C4-2B (cell line): ENCODE measurements at regions not wholly inside any gene's neighbourhood (a gene's known extent, or its start where the extent isn't known, plus 50 kb on each side); places are given as distances from the start of the nearest gene placed in this dataset.

Experiments used
- ZFX ChIP-seq: fragments of 450-650 bp; IDR thresholded peaks from 2 replicates; pipeline ENCODE4 v1.6.1; 2017
- TF ChIP-seq, protein P1 (sequence below): fragments of 450-650 bp; conservative IDR thresholded peaks from 2 replicates; pipeline ENCODE4 v1.5.1; 2017; ENCODE audit warnings: mild to moderate bottlenecking

DNA sequence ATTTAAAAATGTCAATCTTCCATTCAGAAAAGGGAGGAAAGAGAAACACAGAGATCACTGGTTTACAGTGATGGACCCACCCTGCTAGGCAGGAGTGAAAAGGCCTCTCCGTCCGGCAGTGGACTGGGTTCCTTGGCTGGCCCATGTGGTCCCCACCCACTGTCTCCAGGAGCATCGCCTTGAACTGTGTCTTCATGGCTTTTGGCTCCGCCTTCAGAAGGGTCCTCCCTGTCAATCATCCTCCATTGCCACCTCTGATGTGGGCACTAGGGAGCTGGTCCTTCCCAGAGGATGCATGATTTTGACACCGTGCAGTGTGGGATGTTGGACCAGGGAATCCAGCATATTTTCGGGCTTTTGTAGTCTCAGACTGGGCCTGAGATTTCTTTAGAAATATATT lies 58.2 kb upstream of the B3GAT1 start:
- TF ChIP-seq, protein P1, sequence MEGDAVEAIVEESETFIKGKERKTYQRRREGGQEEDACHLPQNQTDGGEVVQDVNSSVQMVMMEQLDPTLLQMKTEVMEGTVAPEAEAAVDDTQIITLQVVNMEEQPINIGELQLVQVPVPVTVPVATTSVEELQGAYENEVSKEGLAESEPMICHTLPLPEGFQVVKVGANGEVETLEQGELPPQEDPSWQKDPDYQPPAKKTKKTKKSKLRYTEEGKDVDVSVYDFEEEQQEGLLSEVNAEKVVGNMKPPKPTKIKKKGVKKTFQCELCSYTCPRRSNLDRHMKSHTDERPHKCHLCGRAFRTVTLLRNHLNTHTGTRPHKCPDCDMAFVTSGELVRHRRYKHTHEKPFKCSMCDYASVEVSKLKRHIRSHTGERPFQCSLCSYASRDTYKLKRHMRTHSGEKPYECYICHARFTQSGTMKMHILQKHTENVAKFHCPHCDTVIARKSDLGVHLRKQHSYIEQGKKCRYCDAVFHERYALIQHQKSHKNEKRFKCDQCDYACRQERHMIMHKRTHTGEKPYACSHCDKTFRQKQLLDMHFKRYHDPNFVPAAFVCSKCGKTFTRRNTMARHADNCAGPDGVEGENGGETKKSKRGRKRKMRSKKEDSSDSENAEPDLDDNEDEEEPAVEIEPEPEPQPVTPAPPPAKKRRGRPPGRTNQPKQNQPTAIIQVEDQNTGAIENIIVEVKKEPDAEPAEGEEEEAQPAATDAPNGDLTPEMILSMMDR = no peak
- TF ChIP-seq ZFX = no peak
